HEK293T (cell line): ENCODE measurements at regions not wholly inside any gene's neighbourhood (a gene's known extent, or its start where the extent isn't known, plus 50 kb on each side); places are given as distances from the start of the nearest gene placed in this dataset.

ENCODE experiments used
- CTCF ChIA-PET: fragments of 350-600 bp; formaldehyde crosslinking; extraction: SDS; loops from one replicate; lab custom pipeline; 2021; ENCODE audit warnings: antibody characterized with exemption, inconsistent platforms; lab: Yijun Ruan, JAX
- POLR2A ChIA-PET: fragments of 350-600 bp; formaldehyde crosslinking; extraction: SDS; loops from one replicate; lab custom pipeline; 2020; ENCODE audit warnings: antibody characterized with exemption, inconsistent platforms; lab: Yijun Ruan, JAX
- DNase-seq: peaks from one replicate; pipeline ENCODE4 v3.0.0; 2012; ENCODE audit warnings: mixed read lengths; ENCODE audit errors: extremely low spot score
- ARNT ChIP-seq: fragments of 450-650 bp; IDR thresholded peaks from 2 replicates; pipeline ENCODE4 v1.6.1; 2017; ENCODE audit warnings: mild to moderate bottlenecking
- BHLHE40 ChIP-seq: fragments of 450-650 bp; IDR thresholded peaks from 2 replicates; pipeline ENCODE4 v1.6.1; 2016; ENCODE audit warnings: mild to moderate bottlenecking, moderate library complexity, borderline replicate concordance
- CTBP1 ChIP-seq: fragments of 450-650 bp; IDR thresholded peaks from 2 replicates; pipeline ENCODE4 v1.6.1; 2016; ENCODE audit warnings: borderline replicate concordance
- ELF4 ChIP-seq: fragments of 450-650 bp; IDR thresholded peaks from 2 replicates; pipeline ENCODE4 v1.6.1; 2017; ENCODE audit warnings: antibody characterized with exemption
- FOXA1 ChIP-seq: fragments of 450-650 bp; IDR thresholded peaks from 2 replicates; pipeline ENCODE4 v1.6.1; 2016; ENCODE audit warnings: mild to moderate bottlenecking
- FOXK2 ChIP-seq: fragments of 450-650 bp; IDR thresholded peaks from 2 replicates; pipeline ENCODE4 v1.6.1; 2016; ENCODE audit warnings: mild to moderate bottlenecking
- FOXM1 ChIP-seq: fragments of 450-650 bp; IDR thresholded peaks from 2 replicates; pipeline ENCODE4 v1.6.1; 2017; ENCODE audit warnings: mild to moderate bottlenecking, borderline replicate concordance
- HDGF ChIP-seq: fragments of 450-650 bp; IDR thresholded peaks from 2 replicates; pipeline ENCODE4 v1.6.1; 2017; ENCODE audit warnings: antibody characterized with exemption, borderline replicate concordance
- L3MBTL2 ChIP-seq: fragments of 450-650 bp; conservative IDR thresholded peaks from 2 replicates; pipeline ENCODE4 v1.6.1; 2016; ENCODE audit warnings: mild to moderate bottlenecking
- LEF1 ChIP-seq: fragments of 450-650 bp; IDR thresholded peaks from 2 replicates; pipeline ENCODE4 v1.6.1; 2017; ENCODE audit warnings: mild to moderate bottlenecking, borderline replicate concordance
- NFRKB ChIP-seq: fragments of 450-650 bp; IDR thresholded peaks from 2 replicates; pipeline ENCODE4 v1.6.1; 2016; ENCODE audit warnings: mild to moderate bottlenecking, moderate library complexity
- SP1 ChIP-seq: fragments of 450-650 bp; IDR thresholded peaks from 2 replicates; pipeline ENCODE4 v1.6.1; 2017
- SUZ12 ChIP-seq: fragments of 450-650 bp; IDR thresholded peaks from 2 replicates; pipeline ENCODE4 v1.6.1; 2016; ENCODE audit warnings: mild to moderate bottlenecking
- TARDBP ChIP-seq: fragments of 450-650 bp; IDR thresholded peaks from 2 replicates; pipeline ENCODE4 v1.6.1; 2016
- ZNF384 ChIP-seq: fragments of 450-650 bp; IDR thresholded peaks from 2 replicates; pipeline ENCODE4 v1.6.1; 2016
- TF ChIP-seq, protein P1 (sequence below): fragments of 450-650 bp; IDR thresholded peaks from 2 replicates; pipeline ENCODE4 v1.6.1; 2016

GRCh38 chr12:25793196-25793595 lies 165.3 kb upstream of the RASSF8 start:
- ChIA-PET POLR2A (no interaction called here), CTCF (no interaction called here)
- DNase-seq = no peak
- no peak for TF ChIP-seq FOXM1
- TF ChIP-seq ZNF384 = no peak
- TF ChIP-seq FOXK2 = no peak
- TF ChIP-seq BHLHE40 = no peak
- no peak for TF ChIP-seq SP1
- TF ChIP-seq TARDBP = no peak
- TF ChIP-seq NFRKB = no peak
- no peak for TF ChIP-seq ELF4
- no peak for TF ChIP-seq ARNT
- TF ChIP-seq SUZ12 = no peak
- no peak for TF ChIP-seq LEF1
- no peak for TF ChIP-seq HDGF
- TF ChIP-seq, protein P1, sequence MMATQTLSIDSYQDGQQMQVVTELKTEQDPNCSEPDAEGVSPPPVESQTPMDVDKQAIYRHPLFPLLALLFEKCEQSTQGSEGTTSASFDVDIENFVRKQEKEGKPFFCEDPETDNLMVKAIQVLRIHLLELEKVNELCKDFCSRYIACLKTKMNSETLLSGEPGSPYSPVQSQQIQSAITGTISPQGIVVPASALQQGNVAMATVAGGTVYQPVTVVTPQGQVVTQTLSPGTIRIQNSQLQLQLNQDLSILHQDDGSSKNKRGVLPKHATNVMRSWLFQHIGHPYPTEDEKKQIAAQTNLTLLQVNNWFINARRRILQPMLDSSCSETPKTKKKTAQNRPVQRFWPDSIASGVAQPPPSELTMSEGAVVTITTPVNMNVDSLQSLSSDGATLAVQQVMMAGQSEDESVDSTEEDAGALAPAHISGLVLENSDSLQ = no peak
- TF ChIP-seq FOXA1 = no peak
- TF ChIP-seq CTBP1 = no peak
- TF ChIP-seq L3MBTL2 = no peak

DNA sequence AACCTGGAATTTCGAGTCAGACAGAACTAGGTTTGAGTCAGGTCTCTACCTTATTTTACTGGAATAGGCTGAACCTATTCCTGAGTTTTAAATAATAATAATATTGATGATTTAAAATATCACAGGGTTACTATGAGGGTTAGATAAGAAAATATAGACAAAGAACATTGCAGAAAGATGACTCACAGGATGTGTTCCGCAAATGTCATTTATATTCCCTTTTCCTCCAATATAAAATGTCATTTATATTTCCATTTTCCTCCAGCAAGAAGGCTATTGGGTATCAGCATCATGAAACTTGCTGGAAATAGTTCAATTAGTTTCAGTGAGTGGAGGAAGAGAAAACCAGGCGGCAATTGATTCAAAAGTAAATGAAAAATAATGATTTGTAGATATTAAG lies 163.9 kb upstream of the RASSF8 start:
- CTCF ChIA-PET = no interaction called here
- no peak for DNase-seq

DNA sequence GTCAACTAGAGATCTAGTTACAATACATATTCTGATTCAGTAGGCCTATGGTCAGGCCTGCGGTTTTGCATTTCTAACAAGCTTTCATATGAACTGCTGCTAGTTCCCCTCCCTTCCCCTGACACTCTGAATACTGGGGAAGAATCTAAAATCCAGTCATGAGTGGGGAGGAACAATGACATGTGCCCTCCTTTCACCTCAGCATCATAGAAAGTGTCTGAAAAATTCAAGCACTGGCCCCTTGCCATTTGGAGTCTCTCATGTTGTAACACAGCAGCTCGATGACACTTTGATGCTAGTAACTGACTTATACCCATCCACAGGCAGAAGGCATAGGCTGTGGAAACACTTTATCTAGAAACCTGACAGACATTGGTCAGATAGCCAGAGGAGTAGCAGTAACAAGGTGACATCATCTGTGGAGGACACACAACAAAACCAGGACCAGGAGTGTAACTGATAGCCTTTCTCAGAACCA lies 161.9 kb upstream of the RASSF8 start:
- CTCF ChIA-PET = no interaction called here
- POLR2A ChIA-PET = no interaction called here
- no peak for DNase-seq
- TF ChIP-seq LEF1 (no peak), ARNT (no peak), ZNF384 (no peak), SUZ12 (no peak), TARDBP (no peak), BHLHE40 (no peak), SP1 (no peak), FOXA1 (no peak), ELF4 (no peak), CTBP1 (no peak), NFRKB (no peak)
- TF ChIP-seq, protein P1 = no peak

More for the DNA sequence above, 163.9 kb upstream of the RASSF8 start:
- POLR2A ChIA-PET = no interaction called here
- TF ChIP-seq FOXM1 = no peak
- no peak for TF ChIP-seq TARDBP
- no peak for TF ChIP-seq ARNT
- TF ChIP-seq L3MBTL2 = no peak
- no peak for TF ChIP-seq ELF4
- TF ChIP-seq CTBP1 = no peak
- TF ChIP-seq SUZ12 = no peak
- no peak for TF ChIP-seq HDGF
- TF ChIP-seq SP1 = no peak
- no peak for TF ChIP-seq ZNF384
- TF ChIP-seq LEF1 = no peak
- no peak for TF ChIP-seq NFRKB
- TF ChIP-seq, protein P1 = no peak
- TF ChIP-seq BHLHE40 = no peak
- no peak for TF ChIP-seq FOXK2
- TF ChIP-seq FOXA1 = no peak

DNA sequence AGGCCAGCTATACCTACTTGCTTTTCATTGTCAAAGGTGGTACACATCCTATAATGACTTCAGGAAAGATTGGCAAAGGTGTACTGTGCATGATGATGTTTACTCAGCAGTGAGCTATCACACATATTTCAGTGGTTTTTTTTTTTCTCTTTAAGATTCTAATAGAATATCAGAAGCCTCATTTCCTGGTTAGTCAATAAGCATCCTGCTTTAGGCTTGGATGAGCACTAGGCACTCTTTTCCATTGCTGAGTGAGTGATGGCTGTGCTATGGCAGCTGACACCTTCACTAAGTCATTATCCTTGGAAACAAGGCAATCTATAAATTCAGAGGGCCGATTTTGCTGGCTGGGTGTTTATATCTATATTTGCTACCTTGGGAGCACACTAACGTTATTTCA lies 161.1 kb upstream of the RASSF8 start:
- ChIA-PET POLR2A (no interaction called here), CTCF (no interaction called here)
- no peak for TF ChIP-seq L3MBTL2
- no peak for TF ChIP-seq ZNF384
- no peak for TF ChIP-seq NFRKB
- TF ChIP-seq FOXA1 = no peak
- TF ChIP-seq SP1 = no peak
- TF ChIP-seq ELF4 = no peak
- TF ChIP-seq TARDBP = no peak
- no peak for TF ChIP-seq FOXM1
- no peak for TF ChIP-seq SUZ12
- TF ChIP-seq LEF1 = no peak
- no peak for TF ChIP-seq FOXK2
- TF ChIP-seq BHLHE40 = no peak
- no peak for TF ChIP-seq ARNT
- TF ChIP-seq HDGF = no peak
- no peak for DNase-seq

DNA sequence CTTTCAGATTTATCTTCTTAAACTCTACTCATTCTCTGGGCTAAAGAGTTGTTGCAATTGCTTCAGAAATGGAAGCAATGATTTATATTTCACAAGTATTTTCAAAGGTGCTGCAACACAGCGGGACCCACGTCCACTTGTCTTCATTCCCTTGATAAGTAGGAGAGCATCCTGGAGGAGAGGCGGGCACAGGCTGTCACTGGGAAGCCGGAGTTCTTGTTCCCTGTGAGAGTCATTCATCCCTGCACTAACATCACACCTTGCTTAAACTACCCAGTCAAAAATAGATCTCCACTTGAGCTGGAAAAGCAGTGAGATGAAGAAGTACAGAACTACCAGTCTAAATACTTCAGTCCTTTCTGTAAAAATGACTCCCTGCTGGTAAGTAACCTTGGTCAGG lies 160.5 kb upstream of the RASSF8 start:
- TF ChIP-seq, protein P1 = no peak
- TF ChIP-seq ELF4 (no peak), ZNF384 (no peak), FOXK2 (no peak), TARDBP (no peak), L3MBTL2 (no peak), HDGF (no peak), BHLHE40 (no peak), ARNT (no peak), FOXM1 (no peak), NFRKB (no peak), FOXA1 (no peak), CTBP1 (no peak)
- CTCF ChIA-PET = interaction anchor here (0.6 kb wide), 1 partner anchor 13 kb away, joined by 4 read pairs; no protein-coding TSS in a partner anchor
- POLR2A ChIA-PET = no interaction called here

More for the DNA sequence above, 160.5 kb upstream of the RASSF8 start:
- no peak for DNase-seq
